PC-9 (cell line): ENCODE measurements at regions not wholly inside any gene's neighbourhood (a gene's known extent, or its start where the extent isn't known, plus 50 kb on each side); places are given as distances from the start of the nearest gene placed in this dataset.

Experiments
- BruUV-seq: library from RNA; stranded (reverse); fragments of 400-500 nt; replicated peaks from 2 replicates; lab custom pipeline; 2021; lab: Mats Ljungman, UMichigan
- CTCF ChIA-PET: fragments of 300-600 bp; sonication (Branson Sonifier 250); formaldehyde crosslinking; loops from one replicate; lab custom pipeline; 2022; ENCODE audit warnings: antibody characterized with exemption; lab: Charles Lee
- POLR2A ChIA-PET: fragments of 300-600 bp; sonication (Branson Sonifier 250); formaldehyde crosslinking; loops from one replicate; lab custom pipeline; 2022; ENCODE audit warnings: antibody characterized with exemption; ENCODE audit not compliant: unreplicated experiment; lab: Charles Lee
- DNase-seq, 2 experiments: peaks; one replicate each; pipeline versions ENCODE4 v3.0.0 to v3.0.0-alpha.2; 2015 to 2022; ENCODE audit warnings: mixed read lengths in 1 of 2
- H2AFZ ChIP-seq: fragments of 200-600 bp; sonication (generic); 2 replicates; pipeline ENCODE4 v1.8.1; 2017; ENCODE audit warnings: antibody characterized with exemption
- H3F3A ChIP-seq: fragments of 200-600 bp; sonication (generic); 2 replicates; pipeline ENCODE4 v1.8.1; 2017; ENCODE audit warnings: antibody characterized with exemption, mild to moderate bottlenecking, low read depth; ENCODE audit not compliant: insufficient read depth
- H3K27ac ChIP-seq: fragments of 200-600 bp; sonication (generic); 2 replicates; pipeline ENCODE4 v1.6.1; 2016; ENCODE audit warnings: mixed run types
- H3K27me3 ChIP-seq: fragments of 200-600 bp; sonication (generic); 2 replicates; pipeline ENCODE4 v1.6.1; 2016; ENCODE audit warnings: low read depth, mixed run types; ENCODE audit not compliant: insufficient read depth
- H3K36me3 ChIP-seq: fragments of 200-600 bp; sonication (generic); 2 replicates; pipeline ENCODE4 v1.6.1; 2016; ENCODE audit warnings: low read depth, mixed run types
- H3K4me1 ChIP-seq: fragments of 200-600 bp; sonication (generic); replicated peaks from 2 replicates; pipeline ENCODE4 v1.6.1; 2016; ENCODE audit warnings: mixed run types; ENCODE audit not compliant: insufficient read depth
- H3K4me2 ChIP-seq: fragments of 200-600 bp; sonication (generic); 2 replicates; pipeline ENCODE4 v1.6.1; 2017; ENCODE audit warnings: mixed run types
- H3K4me3 ChIP-seq: fragments of 200-600 bp; sonication (generic); 2 replicates; pipeline ENCODE4 v1.6.1; 2016; ENCODE audit warnings: mixed run types
- H3K79me2 ChIP-seq: fragments of 200-600 bp; sonication (generic); 2 replicates; pipeline ENCODE4 v1.6.1; 2017; ENCODE audit warnings: low read depth, mixed run types
- H3K9me2 ChIP-seq: fragments of 200-600 bp; sonication (generic); 2 replicates; pipeline ENCODE4 v1.8.1; 2017; ENCODE audit warnings: mild to moderate bottlenecking; ENCODE audit not compliant: insufficient read depth
- H3K9me3 ChIP-seq: fragments of 200-600 bp; sonication (generic); 2 replicates; pipeline ENCODE4 v1.8.1; 2016; ENCODE audit warnings: low read depth; ENCODE audit not compliant: insufficient read depth
- H4K20me1 ChIP-seq: fragments of 200-600 bp; sonication (generic); 2 replicates; pipeline ENCODE4 v1.8.1; 2017; ENCODE audit not compliant: insufficient read depth
- EZH2 ChIP-seq: fragments of 200-600 bp; sonication (generic); IDR thresholded peaks from 2 replicates; pipeline ENCODE4 v1.8.0; 2017; ENCODE audit warnings: antibody characterized with exemption, low read depth
- intact Hi-C: fragments of 100-400 bp; cut with micrococcal nuclease; formaldehyde crosslinking; loops from one replicate; pipeline ENCODE4 v1.10.0; 2022; ENCODE audit not compliant: unreplicated experiment
- TF ChIP-seq, protein P1 (sequence below): fragments of 200-600 bp; sonication (generic); conservative IDR thresholded peaks from 2 replicates; pipeline ENCODE4 v1.6.1; 2017; ENCODE audit warnings: mixed run types, antibody characterized with exemption, mild to moderate bottlenecking, moderate library complexity

DNA sequence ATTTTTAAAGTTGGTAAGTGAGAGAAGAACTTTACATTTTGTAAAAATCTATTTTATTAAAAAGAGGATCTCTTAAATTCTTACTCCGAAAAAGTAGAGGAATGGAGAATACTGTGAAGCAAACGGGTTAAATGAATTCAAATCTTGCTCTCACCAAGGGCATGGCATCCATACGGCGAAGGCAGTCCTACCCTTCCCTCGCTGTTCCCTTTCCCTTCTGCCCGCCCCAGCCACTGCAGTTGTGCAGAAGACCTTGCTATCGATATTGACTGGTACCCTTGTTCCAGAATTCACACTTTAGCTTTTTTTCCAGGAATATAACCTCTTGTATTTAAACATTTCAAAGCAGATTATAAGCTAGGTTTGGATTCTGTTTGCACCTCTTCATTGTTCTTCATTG lies 239.5 kb downstream of the ZPLD1 start:
- H3K4me2 ChIP-seq = no peak overlapping the region
- no TSS peak for BruUV-seq
- no peaks in the 10 kb centered on the region for H3K9me2 ChIP-seq
- POLR2A ChIA-PET = no interaction called here
- no peaks in the 10 kb centered on the region for H3F3A ChIP-seq
- no peaks in the 10 kb centered on the region for H3K36me3 ChIP-seq
- H3K27me3 ChIP-seq = no peaks in the 10 kb centered on the region
- no peak for DNase-seq
- H4K20me1 ChIP-seq = no peaks in the 10 kb centered on the region
- H3K79me2 ChIP-seq = no peaks in the 10 kb centered on the region
- no peaks in the 10 kb centered on the region for H3K4me1 ChIP-seq
- CTCF ChIA-PET = interaction anchor here (0.7 to 1.4 kb wide), 4 partner anchors 41 to 445 kb away, joined by 3 to 10 read pairs (median 6); no protein-coding TSS in a partner anchor
- no peak overlapping the region for H2AFZ ChIP-seq
- H3K27ac ChIP-seq = no peak overlapping the region
- no peak for TF ChIP-seq EZH2
- TF ChIP-seq, protein P1, sequence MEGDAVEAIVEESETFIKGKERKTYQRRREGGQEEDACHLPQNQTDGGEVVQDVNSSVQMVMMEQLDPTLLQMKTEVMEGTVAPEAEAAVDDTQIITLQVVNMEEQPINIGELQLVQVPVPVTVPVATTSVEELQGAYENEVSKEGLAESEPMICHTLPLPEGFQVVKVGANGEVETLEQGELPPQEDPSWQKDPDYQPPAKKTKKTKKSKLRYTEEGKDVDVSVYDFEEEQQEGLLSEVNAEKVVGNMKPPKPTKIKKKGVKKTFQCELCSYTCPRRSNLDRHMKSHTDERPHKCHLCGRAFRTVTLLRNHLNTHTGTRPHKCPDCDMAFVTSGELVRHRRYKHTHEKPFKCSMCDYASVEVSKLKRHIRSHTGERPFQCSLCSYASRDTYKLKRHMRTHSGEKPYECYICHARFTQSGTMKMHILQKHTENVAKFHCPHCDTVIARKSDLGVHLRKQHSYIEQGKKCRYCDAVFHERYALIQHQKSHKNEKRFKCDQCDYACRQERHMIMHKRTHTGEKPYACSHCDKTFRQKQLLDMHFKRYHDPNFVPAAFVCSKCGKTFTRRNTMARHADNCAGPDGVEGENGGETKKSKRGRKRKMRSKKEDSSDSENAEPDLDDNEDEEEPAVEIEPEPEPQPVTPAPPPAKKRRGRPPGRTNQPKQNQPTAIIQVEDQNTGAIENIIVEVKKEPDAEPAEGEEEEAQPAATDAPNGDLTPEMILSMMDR = no peak
- no peak overlapping the region for H3K4me3 ChIP-seq
- intact Hi-C loops = loop anchor here (10.0 kb wide), 1 partner anchor 441 kb away; no protein-coding TSS in a partner anchor
- H3K9me3 ChIP-seq = no peaks in the 10 kb centered on the region

- Histone ChIP-seq H4K20me1 (no peaks in the 10 kb centered on the region), H3K9me3 (no peaks in the 10 kb centered on the region), H3K27ac (no peak overlapping the region), H3F3A (no peaks in the 10 kb centered on the region), H3K4me2 (no peak overlapping the region), H3K79me2 (no peaks in the 10 kb centered on the region), H3K4me1 (no peaks in the 10 kb centered on the region), H2AFZ (no peak overlapping the region), H3K36me3 (no peaks in the 10 kb centered on the region), H3K27me3 (no peaks in the 10 kb centered on the region), H3K4me3 (no peak overlapping the region), H3K9me2 (no peaks in the 10 kb centered on the region)
- ChIA-PET CTCF (no interaction called here), POLR2A (no interaction called here)
- intact Hi-C loops = loop anchor here (10.0 kb wide), 1 partner anchor 438 kb away; no protein-coding TSS in a partner anchor
- TF ChIP-seq EZH2 = no peak
- TF ChIP-seq, protein P1 = no peak
- BruUV-seq = no TSS peak
- DNase-seq = no peak
Measured at GRCh38 chr3:102676424-102676823, 241.6 kb downstream of the ZPLD1 start.

DNA sequence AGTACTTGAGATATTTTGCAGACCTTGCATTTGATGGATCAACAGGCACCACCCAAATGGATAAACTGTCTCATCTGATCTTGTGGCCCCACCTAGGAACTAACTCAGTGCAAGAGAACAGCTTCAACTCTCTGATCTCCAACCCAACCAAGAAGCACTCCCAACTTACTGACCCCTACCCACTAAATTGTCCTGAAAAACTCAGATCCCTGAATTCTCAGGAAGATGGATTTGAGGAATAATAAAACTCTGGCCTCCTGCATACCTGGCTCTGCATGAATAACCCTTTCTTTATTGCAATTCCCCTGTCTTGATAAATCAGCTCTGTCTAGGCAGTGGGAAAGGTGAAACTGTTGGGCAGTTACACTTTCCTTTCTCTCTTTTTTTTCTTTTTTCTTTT lies 247.9 kb downstream of the ZPLD1 start:
- H3K79me2 ChIP-seq = no peaks in the 10 kb centered on the region
- ChIA-PET POLR2A (no interaction called here), CTCF (no interaction called here)
- H3K4me3 ChIP-seq = no peak overlapping the region
- DNase-seq = no peak
- H3K4me2 ChIP-seq = no peak overlapping the region
- no peak for TF ChIP-seq EZH2
- TF ChIP-seq, protein P1 = no peak
- no peaks in the 10 kb centered on the region for H3K36me3 ChIP-seq
- H4K20me1 ChIP-seq = no peaks in the 10 kb centered on the region
- no peaks in the 10 kb centered on the region for H3K4me1 ChIP-seq
- no peaks in the 10 kb centered on the region for H3K27me3 ChIP-seq
- no TSS peak for BruUV-seq
- no peak overlapping the region for H3K27ac ChIP-seq
- intact Hi-C loops = loop anchor here (5.0 kb wide), 1 partner anchor 50 kb away; no protein-coding TSS in a partner anchor
- no peaks in the 10 kb centered on the region for H3F3A ChIP-seq
- H2AFZ ChIP-seq = no peak overlapping the region
- H3K9me3 ChIP-seq = no peaks in the 10 kb centered on the region
- H3K9me2 ChIP-seq = no peaks in the 10 kb centered on the region
